GM23338 (cell line): ENCODE measurements at regions not wholly inside any gene's neighbourhood (a gene's known extent, or its start where the extent isn't known, plus 50 kb on each side); places are given as distances from the start of the nearest gene placed in this dataset.

Source experiments
- ATAC-seq: fragments of 200-7000 bp; cut with Tn5 transposase; 3 replicates; pipeline ENCODE4 v1.9.1; 2020
- DNase-seq: peaks from one replicate; pipeline ENCODE4 v3.0.0-alpha.2; 2015; ENCODE audit warnings: low spot score
- H2AFZ ChIP-seq: fragments of 200-600 bp; sonication (generic); 2 replicates; pipeline ENCODE4 v1.8.0; 2016; ENCODE audit warnings: antibody characterized with exemption, mild to moderate bottlenecking, moderate library complexity
- H3F3A ChIP-seq: fragments of 200-600 bp; sonication (generic); replicated peaks from 2 replicates; pipeline ENCODE4 v1.8.0; 2017; ENCODE audit warnings: antibody characterized with exemption, mixed run types, low read depth
- H3K27ac ChIP-seq: fragments of 200-600 bp; sonication (generic); 2 replicates; pipeline ENCODE4 v1.6.1; 2016; ENCODE audit warnings: low read depth
- H3K27me3 ChIP-seq: fragments of 200-600 bp; sonication (generic); 2 replicates; pipeline ENCODE4 v1.8.0; 2016; ENCODE audit warnings: mild to moderate bottlenecking, mixed run types, moderate library complexity; ENCODE audit not compliant: insufficient read depth
- H3K36me3 ChIP-seq: fragments of 200-600 bp; sonication (generic); 2 replicates; pipeline ENCODE4 v1.8.0; 2016; ENCODE audit warnings: mild to moderate bottlenecking; ENCODE audit not compliant: insufficient read depth
- H3K4me1 ChIP-seq: fragments of 200-600 bp; sonication (generic); 2 replicates; pipeline ENCODE4 v1.8.0; 2016; ENCODE audit warnings: mild to moderate bottlenecking, moderate library complexity; ENCODE audit not compliant: insufficient read depth
- H3K4me2 ChIP-seq: fragments of 200-600 bp; sonication (generic); 2 replicates; pipeline ENCODE4 v1.7.1; 2017; ENCODE audit warnings: mixed run types
- H3K4me3 ChIP-seq: fragments of 200-600 bp; sonication (generic); 2 replicates; pipeline ENCODE4 v1.6.1; 2016; ENCODE audit warnings: mixed run types
- H3K79me2 ChIP-seq: fragments of 200-600 bp; sonication (generic); replicated peaks from 2 replicates; pipeline ENCODE4 v1.8.0; 2017; ENCODE audit warnings: mild to moderate bottlenecking; ENCODE audit not compliant: insufficient read depth
- H3K9me2 ChIP-seq: fragments of 200-600 bp; sonication (generic); 2 replicates; pipeline ENCODE4 v1.8.0; 2017; ENCODE audit not compliant: insufficient read depth
- H4K20me1 ChIP-seq: fragments of 200-600 bp; sonication (generic); replicated peaks from 2 replicates; pipeline ENCODE4 v1.8.0; 2017; ENCODE audit warnings: mild to moderate bottlenecking; ENCODE audit not compliant: insufficient read depth
- H3K27ac Mint-ChIP-seq: 2 replicates; pipeline ENCODE4 v1.8.0; 2020; ENCODE audit warnings: inconsistent platforms, mild to moderate bottlenecking, moderate library complexity, mixed read lengths
- H3K27me3 Mint-ChIP-seq: 3 replicates; pipeline ENCODE4 v1.8.0; 2022; ENCODE audit warnings: low read depth, mild to moderate bottlenecking, moderate library complexity, mixed read lengths, inconsistent platforms; ENCODE audit not compliant: insufficient read depth, poor library complexity
- H3K36me3 Mint-ChIP-seq: 3 replicates; pipeline ENCODE4 v1.8.0; 2021; ENCODE audit warnings: low read depth, mild to moderate bottlenecking, inconsistent platforms, moderate library complexity, mixed read lengths
- H3K4me1 Mint-ChIP-seq: 3 replicates; pipeline ENCODE4 v1.8.0; 2020; ENCODE audit warnings: mild to moderate bottlenecking, inconsistent platforms, mixed read lengths
- H3K4me3 Mint-ChIP-seq: 3 replicates; pipeline ENCODE4 v1.8.0; 2021; ENCODE audit warnings: moderate library complexity, mild to moderate bottlenecking, inconsistent platforms, mixed read lengths
- H3K9me3 Mint-ChIP-seq: 3 replicates; pipeline ENCODE4 v1.8.0; 2020; ENCODE audit warnings: moderate library complexity, mild to moderate bottlenecking, inconsistent platforms, mixed read lengths
- CREB1 ChIP-seq: fragments of 250-450 bp; sonication (Bioruptor Pico); IDR thresholded peaks from 2 replicates; pipeline ENCODE4 v1.5.0; 2020; ENCODE audit warnings: low read depth, mild to moderate bottlenecking, moderate library complexity
- CTCF ChIP-seq, 2 experiments: fragments of 200-600 bp in 1 of 2; sonication (generic) in 1 of 2; conservative IDR thresholded peaks; 2 replicates each; pipeline versions ENCODE4 v1.5.1 to v1.6.1; 2016 to 2017; ENCODE audit warnings: antibody characterized with exemption in 2 of 2, low read depth in 2 of 2, mild to moderate bottlenecking in 2 of 2, moderate library complexity in 1 of 2
- ETS1 ChIP-seq: IDR thresholded peaks from 2 replicates; pipeline ENCODE4 v1.6.1; 2016; ENCODE audit warnings: antibody characterized with exemption
- EZH2 ChIP-seq: fragments of 200-600 bp; sonication (generic); IDR thresholded peaks from one replicate; pipeline ENCODE4 v1.8.0; 2017; ENCODE audit warnings: antibody characterized with exemption, mild to moderate bottlenecking, low read depth; ENCODE audit not compliant: unreplicated experiment
- EZH2phosphoT487 ChIP-seq: fragments of 200-600 bp; sonication (generic); IDR thresholded peaks from one replicate; pipeline ENCODE4 v1.8.1; 2018; ENCODE audit warnings: antibody characterized with exemption; ENCODE audit not compliant: unreplicated experiment
- JUNB ChIP-seq: IDR thresholded peaks from one replicate; pipeline ENCODE4 v1.6.1; 2016; ENCODE audit warnings: antibody characterized with exemption; ENCODE audit not compliant: unreplicated experiment
- NANOG ChIP-seq: IDR thresholded peaks from 2 replicates; pipeline ENCODE4 v1.6.1; 2016; ENCODE audit warnings: antibody characterized with exemption, borderline replicate concordance
- REST ChIP-seq: IDR thresholded peaks from one replicate; pipeline ENCODE4 v1.6.1; 2018; ENCODE audit warnings: antibody characterized with exemption; ENCODE audit not compliant: unreplicated experiment
- STAT1 ChIP-seq: IDR thresholded peaks from one replicate; pipeline ENCODE4 v1.6.1; 2016; ENCODE audit warnings: antibody characterized with exemption; ENCODE audit not compliant: unreplicated experiment
- ZNF462 ChIP-seq: fragments of 250-450 bp; sonication (Bioruptor Pico); IDR thresholded peaks from 2 replicates; pipeline ENCODE4 v1.5.0; 2020; ENCODE audit warnings: mild to moderate bottlenecking, moderate library complexity

- no peak for DNase-seq
- Histone ChIP-seq H2AFZ (no peak overlapping the region), H3K4me3 (no peak overlapping the region), H3K4me2 (no peak overlapping the region), H3K27me3 (no peaks in the 10 kb centered on the region), H3K27ac (no peak overlapping the region), H3K79me2 (no peaks in the 10 kb centered on the region), H3K9me2 (no peaks in the 10 kb centered on the region), H3K36me3 (no peaks in the 10 kb centered on the region), H3K4me1 (no peaks in the 10 kb centered on the region), H4K20me1 (no peaks in the 10 kb centered on the region), H3F3A (peaks cover 8% of the 10 kb centered on the region)
- TF ChIP-seq JUNB (no peak), REST (no peak), EZH2 (no peak)
- Mint-ChIP-seq H3K27me3 (peaks cover 33% of the 10 kb centered on the region), H3K27ac (no peak overlapping the region), H3K4me1 (peaks cover 3% of the 10 kb centered on the region), H3K9me3 (peaks cover 25% of the 10 kb centered on the region), H3K4me3 (no peak overlapping the region), H3K36me3 (peaks cover 15% of the 10 kb centered on the region)
- no peak for ATAC-seq
Observed at GRCh38 chr17:77358801-77359200, 218.0 kb downstream of the SEC14L1 start.

- Histone ChIP-seq H3K27ac (no peak overlapping the region), H3K27me3 (no peaks in the 10 kb centered on the region), H3K4me3 (no peak overlapping the region), H2AFZ (no peak overlapping the region), H3K4me1 (no peaks in the 10 kb centered on the region), H3K79me2 (no peaks in the 10 kb centered on the region), H4K20me1 (no peaks in the 10 kb centered on the region; the same call in 1 of the 2 replicates), H3K4me2 (no peak overlapping the region), H3K36me3 (no peaks in the 10 kb centered on the region), H3K9me2 (no peaks in the 10 kb centered on the region), H3F3A (peaks cover 8% of the 10 kb centered on the region)
- no peak for ATAC-seq
- peaks cover 35% of the 10 kb centered on the region for H3K27me3 Mint-ChIP-seq
- peaks cover 25% of the 10 kb centered on the region for H3K9me3 Mint-ChIP-seq
- no peak overlapping the region for H3K4me3 Mint-ChIP-seq
- H3K27ac Mint-ChIP-seq: no peak overlapping the region
- peaks cover 6% of the 10 kb centered on the region for H3K4me1 Mint-ChIP-seq
- peaks cover 15% of the 10 kb centered on the region for H3K36me3 Mint-ChIP-seq
- no peak for DNase-seq
- TF ChIP-seq ZNF462 (CRISPR knock-in tag) (no peak), ETS1 (no peak), EZH2 (no peak), EZH2phosphoT487 (no peak), CTCF (conservative IDR thresholded peaks at IDR 0.05; ENCODE audit: low read depth in 2 of 2) (no peak), STAT1 (no peak), NANOG (no peak), CREB1 (CRISPR knock-in tag) (no peak)
Observed at GRCh38 chr17:77359236-77359635, 218.5 kb downstream of the SEC14L1 start.
